Subcutaneous abdominal adipose tissue (tissue), 5 donors: ENCODE measurements at regions not wholly inside any gene's neighbourhood (a gene's known extent, or its start where the extent isn't known, plus 50 kb on each side); places are given as distances from the start of the nearest gene placed in this dataset.
A peak's percentile ranks its signal among the peaks of the same experiment; 100 is the strongest.

Experiments
- H3K27ac ChIP-seq: one replicate; pipeline ENCODE4 v1.7.0; 2013; ENCODE audit warnings: low read depth, mild to moderate bottlenecking, inconsistent platforms, low read length, moderate library complexity
- H3K27me3 ChIP-seq, 5 donors: one replicate each; pipeline ENCODE4 v1.7.0; 2013; ENCODE audit warnings: low read length in 5 of 5, inconsistent platforms in 1 of 5; ENCODE audit not compliant: control insufficient read depth in 5 of 5, insufficient read depth in 4 of 5
- H3K36me3 ChIP-seq, 5 donors: one replicate each; pipeline ENCODE4 v1.7.0; 2013; ENCODE audit warnings: low read length in 5 of 5; ENCODE audit not compliant: control insufficient read depth in 5 of 5, insufficient read depth in 5 of 5
- H3K4me1 ChIP-seq, 5 donors: one replicate each; pipeline ENCODE4 v1.7.0; 2013; ENCODE audit warnings: low read length in 5 of 5, mild to moderate bottlenecking in 3 of 5, moderate library complexity in 1 of 5; ENCODE audit not compliant: control insufficient read depth in 5 of 5, insufficient read depth in 5 of 5
- H3K4me3 ChIP-seq, 5 donors: one replicate each; pipeline ENCODE4 v1.7.0; 2013; ENCODE audit warnings: low read length in 5 of 5, low read depth in 1 of 5
- H3K9ac ChIP-seq, 5 donors: one replicate each; pipeline ENCODE4 v1.7.0; 2013; ENCODE audit warnings: low read length in 5 of 5, mild to moderate bottlenecking in 4 of 5, moderate library complexity in 3 of 5
- H3K9me3 ChIP-seq, 5 donors: one replicate each; pipeline ENCODE4 v1.7.0; 2013; ENCODE audit warnings: low read length in 5 of 5; ENCODE audit not compliant: control insufficient read depth in 5 of 5
- donor health status: healthy.
- donor health status: healthy.
- donor health status: healthy.
- donor health status: healthy.
- donor health status: healthy.

- Histone ChIP-seq H3K27ac (no peak overlapping the region), H3K9me3 (no peaks in the 10 kb centered on the region), H3K4me3 (no peak overlapping the region), H3K27me3 (peaks cover 16 to 26% (median 19%) of the 10 kb centered on the region in 5 donors), H3K36me3 (no peaks in the 10 kb centered on the region), H3K4me1 (peaks cover 4 to 39% (median 34%) of the 10 kb centered on the region in 5 donors), H3K9ac (no peak overlapping the region)
These were observed 52.4 kb upstream of the PSD2 start for GRCh38 chr5:139743001-139743771.

GRCh38 chr5:139743804-139744203, 51.8 kb upstream of the PSD2 start:
- Histone ChIP-seq H3K4me3 (no peak overlapping the region), H3K9me3 (no peaks in the 10 kb centered on the region), H3K4me1 (peaks cover 4 to 40% (median 36%) of the 10 kb centered on the region in 5 donors), H3K27ac (no peak overlapping the region), H3K36me3 (no peaks in the 10 kb centered on the region), H3K27me3 (peaks cover 21 to 32% (median 23%) of the 10 kb centered on the region in 5 donors), H3K9ac (no peak overlapping the region)

- Histone ChIP-seq H3K4me1 (peaks cover 4 to 40% (median 36%) of the 10 kb centered on the region in 5 donors), H3K36me3 (no peaks in the 10 kb centered on the region), H3K27me3 (peaks cover 21 to 37% (median 27%) of the 10 kb centered on the region in 5 donors), H3K9me3 (no peaks in the 10 kb centered on the region), H3K4me3 (no peak overlapping the region), H3K9ac (no peak overlapping the region), H3K27ac (peak overlapping the region; percentile 23)
These were observed 51.0 kb upstream of the PSD2 start for GRCh38 chr5:139744471-139745131.

- Histone ChIP-seq H3K9me3 (no peaks in the 10 kb centered on the region), H3K4me3 (peak overlapping the region in 2 of 5 donors; percentile 54 to 63), H3K4me1 (peaks cover 4 to 40% (median 36%) of the 10 kb centered on the region in 5 donors), H3K36me3 (no peaks in the 10 kb centered on the region), H3K9ac (no peak overlapping the region), H3K27me3 (peaks cover 21 to 37% (median 27%) of the 10 kb centered on the region in 5 donors), H3K27ac (peak overlapping the region; percentile 23)
These were observed 50.3 kb upstream of the PSD2 start for GRCh38 chr5:139745132-139745799.

- Histone ChIP-seq H3K9ac (peak overlapping the region in 1 of 5 donors; percentile 45), H3K36me3 (no peaks in the 10 kb centered on the region), H3K27me3 (peaks cover 21 to 39% (median 31%) of the 10 kb centered on the region in 5 donors), H3K4me3 (peak overlapping the region; percentile 9 to 63 (median 54)), H3K4me1 (peaks cover 4 to 40% (median 36%) of the 10 kb centered on the region in 5 donors), H3K27ac (no peak overlapping the region), H3K9me3 (no peaks in the 10 kb centered on the region)
These were observed 49.6 kb upstream of the PSD2 start for GRCh38 chr5:139745800-139746690.
